ENCODE measurements at regions not wholly inside any gene's neighbourhood (a gene's known extent, or its start where the extent isn't known, plus 50 kb on each side); places are given as distances from the start of the nearest gene placed in this dataset.

- TF ChIP-seq ZNF549 (tag by site-specific recombination; IDR thresholded peaks at IDR 0.05) (no peak), CTCF (tag by site-specific recombination; IDR thresholded peaks at IDR 0.05) (no peak), ATF2 (tag by site-specific recombination; IDR thresholded peaks at IDR 0.05; ENCODE audit: low read depth) (no peak), ZFP41 (tag by site-specific recombination; IDR thresholded peaks at IDR 0.05; ENCODE audit: borderline replicate concordance) (no peak), ZNF138 (tag by site-specific recombination; IDR thresholded peaks at IDR 0.05; ENCODE audit: borderline replicate concordance) (no peak), ZNF214 (tag by site-specific recombination; IDR thresholded peaks at IDR 0.05; ENCODE audit: borderline replicate concordance) (no peak), ZNF202 (tag by site-specific recombination; IDR thresholded peaks at IDR 0.05; ENCODE audit: borderline replicate concordance) (no peak), REST (tag by site-specific recombination; IDR thresholded peaks at IDR 0.05) (no peak), ZNF280D (tag by site-specific recombination; IDR thresholded peaks at IDR 0.05) (no peak), ZNF16 (tag by site-specific recombination; IDR thresholded peaks at IDR 0.05; ENCODE audit: low read depth) (no peak), ZNF548 (tag by site-specific recombination; IDR thresholded peaks at IDR 0.05) (no peak)
These were observed 1284.1 kb upstream of the NXPH2 start for GRCh38 chr2:140064243-140064642.
